Testis (tissue), 2 donors: ENCODE measurements at regions not wholly inside any gene's neighbourhood (a gene's known extent, or its start where the extent isn't known, plus 50 kb on each side); places are given as distances from the start of the nearest gene placed in this dataset.
A peak's percentile ranks its signal among the peaks of the same experiment; 100 is the strongest.
"Not testable (repeated sequence)": the region's sequence is repeated elsewhere in the genome, so short reads cannot be mapped to it uniquely, and the experiment has no call there.

Experiments used
- DNase-seq: peaks from one replicate; pipeline ENCODE4 v3.0.0-alpha.2; 2019
- H3K27ac ChIP-seq, 2 donors: fragments of 200-600 bp; sonication (generic); one replicate each; pipeline ENCODE4 v1.5.1; 2019
- H3K27me3 ChIP-seq: fragments of 200-600 bp; sonication (generic); one replicate; pipeline ENCODE4 v1.5.1; 2019
- H3K36me3 ChIP-seq: fragments of 200-600 bp; sonication (generic); one replicate; pipeline ENCODE4 v1.5.1; 2017; ENCODE audit warnings: low read depth; ENCODE audit errors: missing control alignments
- H3K4me1 ChIP-seq: fragments of 200-600 bp; sonication (generic); one replicate; pipeline ENCODE4 v1.5.1; 2019
- H3K4me3 ChIP-seq, 2 donors: fragments of 200-600 bp; sonication (generic); one replicate each; pipeline ENCODE4 v1.5.1; 2017 to 2019
- H3K9me3 ChIP-seq: fragments of 200-600 bp; sonication (generic); one replicate; pipeline ENCODE4 v1.5.1; 2017
- CTCF ChIP-seq, 3 experiments: fragments of 450-650 bp in 2 of 3; fragments of 200-600 bp in 1 of 3; sonication (generic) in 1 of 3; IDR thresholded peaks; one replicate each; pipeline ENCODE4 v1.5.1; 2016 to 2019; ENCODE audit warnings: antibody characterized with exemption in 3 of 3, mild to moderate bottlenecking in 2 of 3, moderate library complexity in 1 of 3
- POLR2A ChIP-seq: fragments of 450-650 bp; IDR thresholded peaks from one replicate; pipeline ENCODE4 v1.6.1; 2017; ENCODE audit warnings: antibody characterized with exemption, mild to moderate bottlenecking, moderate library complexity
- WGBS, 2 donors: methylation state at CpG; one replicate each; pipeline ENCODE4 v1.1.5; 2018; 5-methylcytosine and 5-hydroxymethylcytosine counted together
- intact Hi-C: fragments of 100-400 bp; cut with DNase I; formaldehyde crosslinking; loops from one replicate; pipeline ENCODE4 v1.15.1; 2023; ENCODE audit warnings: low total_unique reads

GRCh38 chr7:12926206-12926605 lies 238.8 kb downstream of the ARL4A start:
- no peak for DNase-seq
- no peak overlapping the region for H3K4me3 ChIP-seq
- no peaks in the 10 kb centered on the region for H3K27me3 ChIP-seq
- intact Hi-C loops, result no loop called here
- no peaks in the 10 kb centered on the region for H3K36me3 ChIP-seq
- peaks cover 5% of the 10 kb centered on the region for H3K4me1 ChIP-seq
- no peak overlapping the region for H3K27ac ChIP-seq
- H3K9me3 ChIP-seq, result no peaks in the 10 kb centered on the region
- TF ChIP-seq POLR2A (no peak), CTCF (IDR thresholded peaks at IDR 0.05) (no peak)

DNA sequence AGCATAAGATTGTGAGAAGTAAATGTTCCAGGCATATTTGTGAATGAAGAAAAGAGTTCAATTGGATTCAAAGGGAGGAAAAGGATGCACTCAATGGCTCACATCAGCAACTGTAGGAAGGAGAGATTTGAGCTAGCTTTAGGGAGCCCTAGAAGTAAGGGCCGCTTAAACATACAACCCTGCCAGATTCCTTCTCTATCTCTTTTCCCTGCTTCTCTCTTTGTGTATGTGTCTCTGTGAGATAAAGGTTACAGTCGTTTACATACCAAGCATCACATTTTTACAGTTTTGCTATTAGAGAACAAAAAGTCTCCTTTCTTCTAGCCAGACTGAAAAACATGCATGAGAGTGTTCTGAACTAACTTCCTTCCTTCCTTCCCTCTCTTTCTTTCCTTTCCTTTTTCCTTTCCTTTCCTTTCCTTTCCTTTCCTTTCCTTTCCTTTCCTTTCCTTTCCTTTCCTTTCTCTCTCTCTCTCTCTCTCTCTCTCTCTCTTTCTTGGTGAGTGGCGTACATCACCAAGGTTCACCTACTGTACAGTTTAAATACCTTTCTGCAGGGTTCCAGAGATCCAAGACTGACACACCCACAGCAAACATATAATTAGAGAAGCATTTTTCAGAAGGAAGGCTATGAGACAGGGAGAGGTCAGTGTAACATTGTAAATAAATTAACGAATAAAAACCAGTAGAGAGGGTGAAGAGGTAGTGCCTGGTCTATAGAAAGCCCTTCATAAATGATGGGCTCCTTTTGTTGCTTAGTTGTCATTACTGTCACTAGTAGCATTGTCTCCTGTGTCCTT lies 240.4 kb downstream of the ARL4A start:
- H3K27me3 ChIP-seq, result no peaks in the 10 kb centered on the region
- peaks cover 5% of the 10 kb centered on the region for H3K4me1 ChIP-seq
- H3K36me3 ChIP-seq, result no peaks in the 10 kb centered on the region
- H3K9me3 ChIP-seq, result no peaks in the 10 kb centered on the region
- no peak for TF ChIP-seq POLR2A
- TF ChIP-seq CTCF (IDR thresholded peaks at IDR 0.05), result no peak
- DNase-seq, result no peak
- H3K4me3 ChIP-seq, result no peak overlapping the region
- intact Hi-C loops, result no loop called here
- H3K27ac ChIP-seq, result no peak overlapping the region
- 56 to 60% methylated on average over 4 of the region's 4 CpGs for WGBS, 2 donors

DNA sequence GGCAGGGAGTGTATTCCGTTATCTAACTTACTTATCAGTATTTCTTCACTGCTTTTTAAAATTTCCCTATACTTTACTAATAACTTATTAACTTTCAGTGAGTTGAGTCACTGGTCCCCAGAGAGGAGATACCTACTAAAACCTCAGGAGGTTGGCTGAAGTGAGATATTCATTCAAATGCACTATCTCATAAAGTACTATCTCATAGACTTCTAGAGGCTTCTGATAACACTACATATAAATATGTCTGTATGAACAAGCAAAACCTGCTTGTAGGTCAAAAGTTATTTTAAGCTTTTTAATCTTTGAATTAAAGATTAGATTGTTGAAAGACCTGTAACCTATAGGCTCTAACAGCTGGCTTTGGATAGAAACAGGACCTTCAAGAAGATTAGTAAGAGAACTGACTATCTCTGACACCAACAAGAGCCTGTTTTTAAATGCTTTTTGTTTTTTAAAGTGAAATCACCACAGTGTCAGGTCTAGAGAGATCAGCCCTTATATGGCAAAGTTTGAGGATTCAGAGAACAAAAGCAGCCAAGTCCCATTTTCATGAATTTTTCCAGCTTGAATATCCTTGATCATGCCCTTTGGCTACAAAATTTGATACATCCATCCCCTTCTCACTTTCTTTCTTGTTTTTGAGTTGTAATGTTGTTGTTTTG lies 242.2 kb downstream of the ARL4A start:
- no peaks in the 10 kb centered on the region for H3K9me3 ChIP-seq
- no peaks in the 10 kb centered on the region for H3K27me3 ChIP-seq
- no peak overlapping the region for H3K4me3 ChIP-seq
- intact Hi-C loops, result no loop called here
- WGBS, 2 donors, result 86 to 88% methylated on average over 1 of the region's 1 CpG
- TF ChIP-seq CTCF (IDR thresholded peaks at IDR 0.05), result no peak
- TF ChIP-seq POLR2A, result no peak
- no peak for DNase-seq
- peaks cover 5% of the 10 kb centered on the region for H3K4me1 ChIP-seq
- no peak overlapping the region for H3K27ac ChIP-seq
- H3K36me3 ChIP-seq, result no peaks in the 10 kb centered on the region

DNA sequence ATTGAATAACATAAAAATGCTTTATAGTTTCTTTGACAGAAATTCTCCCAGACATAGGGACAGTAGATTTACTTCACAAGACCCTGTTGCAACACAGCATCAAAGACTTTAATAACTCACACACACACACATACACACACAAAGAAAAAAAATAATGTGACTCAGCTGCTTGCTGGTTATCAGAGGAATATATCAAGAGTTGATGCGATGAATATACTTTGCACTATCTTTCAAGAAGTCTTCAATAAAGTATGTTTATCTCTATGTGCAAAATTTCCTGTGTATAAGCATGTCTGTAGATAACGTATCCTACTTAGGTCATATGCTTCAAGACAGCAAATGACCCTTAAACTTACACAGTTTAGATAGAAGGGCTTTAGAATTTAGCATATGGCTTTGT lies 243.1 kb downstream of the ARL4A start:
- 75 to 86% methylated on average over 2 of the region's 2 CpGs for WGBS, 2 donors
- intact Hi-C loops, result no loop called here
- DNase-seq, result no peak
- no peak overlapping the region for H3K27ac ChIP-seq
- peaks cover 5% of the 10 kb centered on the region for H3K4me1 ChIP-seq
- no peaks in the 10 kb centered on the region for H3K27me3 ChIP-seq
- no peaks in the 10 kb centered on the region for H3K36me3 ChIP-seq
- H3K4me3 ChIP-seq, result no peak overlapping the region
- H3K9me3 ChIP-seq, result no peaks in the 10 kb centered on the region
- no peak for TF ChIP-seq CTCF (IDR thresholded peaks at IDR 0.05)

DNA sequence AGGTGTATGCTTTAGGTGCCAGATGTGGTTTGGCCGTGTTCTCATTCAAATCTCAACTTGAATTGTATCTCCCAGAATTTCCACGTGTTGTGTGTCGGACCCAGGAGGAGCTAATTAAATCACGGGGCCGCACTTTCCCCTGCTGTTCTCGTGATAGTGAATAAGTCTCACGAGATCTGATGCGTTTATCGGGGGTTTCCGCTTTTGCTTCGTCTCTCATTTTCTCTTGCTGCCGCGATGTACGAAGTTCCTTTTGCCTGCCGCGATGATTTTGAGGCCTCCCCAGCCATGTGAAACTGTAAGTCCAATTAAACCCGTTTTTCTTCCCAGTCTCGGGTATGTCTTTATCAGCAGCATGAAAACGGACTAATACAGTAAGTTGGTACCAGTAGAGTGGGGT lies 244.0 kb downstream of the ARL4A start:
- H3K27me3 ChIP-seq, H3K9me3 ChIP-seq, H3K27ac ChIP-seq, H3K4me1 ChIP-seq, H3K36me3 ChIP-seq, intact Hi-C loops: not testable (repeated sequence)
- whole genome bisulfite sequencing, 2 donors, result 65 to 76% methylated on average over 19 of the region's 19 CpGs
- peak overlapping the region; percentile 32 to 35 for H3K4me3 ChIP-seq
- peak; percentile 61 for DNase-seq
